ENCODE measurements at regions not wholly inside any gene's neighbourhood (a gene's known extent, or its start where the extent isn't known, plus 50 kb on each side); places are given as distances from the start of the nearest gene placed in this dataset.

- 47 to 48% methylated on average over 4 of the region's 4 CpGs for WGBS, 2 experiments (ENCODE audit: low coverage in 1 of 2, low lambda C conversion rate in 2 of 2, missing lambda C conversion rate in 2 of 2)
- Histone ChIP-seq H3K4me2 (ENCODE audit: unreplicated experiment) (peak overlapping the region; percentile 32), H3K9ac (no peak overlapping the region), H3K9me2 (ENCODE audit: insufficient read depth) (0 out of 2 replicates have a peak, but pooled peaks cover 4% of the 10 kb centered on the region), H4K20me1 (ENCODE audit: insufficient read depth) (no peaks in the 10 kb centered on the region), H3K27ac (peak overlapping the region; percentile 82), H3K4me1 (ENCODE audit: insufficient read depth) (peaks cover 19% of the 10 kb centered on the region), H3K9me3 (ENCODE audit: low read depth) (no peaks in the 10 kb centered on the region), H3F3A (ENCODE audit: insufficient read depth) (peaks cover 13% of the 10 kb centered on the region), H3K4me3 (no peak overlapping the region), H3K79me2 (ENCODE audit: insufficient read depth) (no peaks in the 10 kb centered on the region), H2AFZ (peak overlapping the region; percentile 34; the same call in 1 of the 2 replicates), H3K27me3 (replicated peaks; ENCODE audit: insufficient read depth) (no peaks in the 10 kb centered on the region), H3K36me3 (ENCODE audit: low read depth) (no peaks in the 10 kb centered on the region)
- in situ Hi-C loops (cut with MboI): no loop called here
- peak; percentile 54 for DNase-seq
- TF ChIP-seq EZH2phosphoT487 (IDR thresholded peaks at IDR 0.05; ENCODE audit: insufficient read depth, low read depth) (no peak), EZH2 (IDR thresholded peaks at IDR 0.05; ENCODE audit: insufficient read depth, poor library complexity, severe bottlenecking) (no peak)
These were observed 318.5 kb upstream of the RUNX1 start for GRCh38 chr21:35367553-35367952.

- H3K4me2 ChIP-seq (ENCODE audit: unreplicated experiment): peak overlapping the region; percentile 32
- H3K79me2 ChIP-seq (ENCODE audit: insufficient read depth): no peaks in the 10 kb centered on the region
- H3F3A ChIP-seq (ENCODE audit: insufficient read depth): peaks cover 13% of the 10 kb centered on the region
- WGBS, 2 experiments (ENCODE audit: low coverage in 1 of 2, low lambda C conversion rate in 2 of 2, missing lambda C conversion rate in 2 of 2): 3 to 4% methylated on average over 5 of the region's 5 CpGs
- peaks cover 19% of the 10 kb centered on the region for H3K4me1 ChIP-seq (ENCODE audit: insufficient read depth)
- H3K27me3 ChIP-seq (replicated peaks; ENCODE audit: insufficient read depth): no peaks in the 10 kb centered on the region
- no peaks in the 10 kb centered on the region for H3K9me3 ChIP-seq (ENCODE audit: low read depth)
- H3K4me3 ChIP-seq: peak overlapping the region; percentile 37
- H3K9me2 ChIP-seq (ENCODE audit: insufficient read depth): 0 out of 2 replicates have a peak, but pooled peaks cover 4% of the 10 kb centered on the region
- peak overlapping the region; percentile 82 for H3K27ac ChIP-seq
- peak overlapping the region; percentile 36 for H2AFZ ChIP-seq
- peak; percentile 85 for DNase-seq
- in situ Hi-C loops (cut with MboI): no loop called here
- peak overlapping the region; percentile 53 for H3K9ac ChIP-seq
- no peaks in the 10 kb centered on the region for H4K20me1 ChIP-seq (ENCODE audit: insufficient read depth)
- TF ChIP-seq EZH2 (IDR thresholded peaks at IDR 0.05; ENCODE audit: insufficient read depth, poor library complexity, severe bottlenecking) (no peak), EZH2phosphoT487 (IDR thresholded peaks at IDR 0.05; ENCODE audit: insufficient read depth, low read depth) (no peak)
- no peaks in the 10 kb centered on the region for H3K36me3 ChIP-seq (ENCODE audit: low read depth)
These were observed 317.4 kb upstream of the RUNX1 start for GRCh38 chr21:35366394-35367080.

- Histone ChIP-seq H3K9me2 (ENCODE audit: insufficient read depth) (0 out of 2 replicates have a peak, but pooled peaks cover 2% of the 10 kb centered on the region), H3K27me3 (replicated peaks; ENCODE audit: insufficient read depth) (no peaks in the 10 kb centered on the region), H3K36me3 (ENCODE audit: low read depth) (no peaks in the 10 kb centered on the region), H3K9ac (no peak overlapping the region), H3K79me2 (ENCODE audit: insufficient read depth) (no peaks in the 10 kb centered on the region), H3K9me3 (ENCODE audit: low read depth) (no peaks in the 10 kb centered on the region), H4K20me1 (ENCODE audit: insufficient read depth) (no peaks in the 10 kb centered on the region), H2AFZ (no peak overlapping the region), H3K4me2 (ENCODE audit: unreplicated experiment) (no peak overlapping the region), H3K4me1 (ENCODE audit: insufficient read depth) (peaks cover 28% of the 10 kb centered on the region), H3F3A (ENCODE audit: insufficient read depth) (peaks cover 13% of the 10 kb centered on the region), H3K4me3 (no peak overlapping the region), H3K27ac (no peak overlapping the region)
- 86 to 87% methylated on average over 6 of the region's 6 CpGs for WGBS, 2 experiments (ENCODE audit: low coverage in 1 of 2, low lambda C conversion rate in 2 of 2, missing lambda C conversion rate in 2 of 2)
- TF ChIP-seq EZH2phosphoT487 (IDR thresholded peaks at IDR 0.05; ENCODE audit: insufficient read depth, low read depth): no peak
- no peak for DNase-seq
- in situ Hi-C loops (cut with MboI): no loop called here
These were observed 314.4 kb upstream of the RUNX1 start for GRCh38 chr21:35363458-35363857.

GRCh38 chr21:35361988-35362387 lies 312.9 kb upstream of the RUNX1 start:
- no peaks in the 10 kb centered on the region for H3K27me3 ChIP-seq (replicated peaks; ENCODE audit: insufficient read depth)
- H3K27ac ChIP-seq: no peak overlapping the region
- in situ Hi-C loops (cut with MboI): no loop called here
- peaks cover 6% of the 10 kb centered on the region for H3F3A ChIP-seq (ENCODE audit: insufficient read depth)
- no peak overlapping the region for H2AFZ ChIP-seq
- no peaks in the 10 kb centered on the region for H3K9me3 ChIP-seq (ENCODE audit: low read depth)
- no peak overlapping the region for H3K4me2 ChIP-seq (ENCODE audit: unreplicated experiment)
- no peaks in the 10 kb centered on the region for H3K9me2 ChIP-seq (ENCODE audit: insufficient read depth)
- H3K79me2 ChIP-seq (ENCODE audit: insufficient read depth): no peaks in the 10 kb centered on the region
- no peak overlapping the region for H3K4me3 ChIP-seq
- no peak for DNase-seq
- no peak overlapping the region for H3K9ac ChIP-seq
- H3K4me1 ChIP-seq (ENCODE audit: insufficient read depth): peaks cover 28% of the 10 kb centered on the region
- TF ChIP-seq EZH2 (IDR thresholded peaks at IDR 0.05; ENCODE audit: insufficient read depth, poor library complexity, severe bottlenecking): no peak
- TF ChIP-seq EZH2phosphoT487 (IDR thresholded peaks at IDR 0.05; ENCODE audit: insufficient read depth, low read depth): no peak
- H4K20me1 ChIP-seq (ENCODE audit: insufficient read depth): no peaks in the 10 kb centered on the region
- no peaks in the 10 kb centered on the region for H3K36me3 ChIP-seq (ENCODE audit: low read depth)
